Fibroblast of mammary gland (primary cell): ENCODE measurements at regions not wholly inside any gene's neighbourhood (a gene's known extent, or its start where the extent isn't known, plus 50 kb on each side); places are given as distances from the start of the nearest gene placed in this dataset.

ENCODE experiments used
- DNase-seq: peaks from one replicate; pipeline ENCODE4 v3.0.0-alpha.2; 2010; ENCODE audit warnings: low read depth
- H3K4me3 ChIP-seq: 2 replicates; pipeline ENCODE4 v1.5.1; 2011; ENCODE audit warnings: low read depth, mild to moderate bottlenecking, low read length, moderate library complexity; ENCODE audit not compliant: control insufficient read depth
- CTCF ChIP-seq: conservative IDR thresholded peaks from 2 replicates; pipeline ENCODE4 v1.5.1; 2011; ENCODE audit warnings: low read depth, low read length, inconsistent platforms; ENCODE audit not compliant: control insufficient read depth, insufficient read depth

GRCh38 chr4:181933471-181933870, 309.7 kb upstream of the TENM3 start:
- DNase-seq: no peak
- H3K4me3 ChIP-seq: no peak overlapping the region
- no peak for TF ChIP-seq CTCF

GRCh38 chr4:181938631-181939030, 304.6 kb upstream of the TENM3 start:
- DNase-seq: no peak
- no peak overlapping the region for H3K4me3 ChIP-seq
- no peak for TF ChIP-seq CTCF

- no peak overlapping the region for H3K4me3 ChIP-seq
- DNase-seq: no peak
- TF ChIP-seq CTCF: no peak
These were observed 303.8 kb upstream of the TENM3 start for GRCh38 chr4:181939199-181939945.

- DNase-seq: no peak
- TF ChIP-seq CTCF: no peak
- no peak overlapping the region for H3K4me3 ChIP-seq
These were observed 298.7 kb upstream of the TENM3 start for GRCh38 chr4:181944527-181944926.

GRCh38 chr4:181946902-181947301, 296.3 kb upstream of the TENM3 start:
- no peak for TF ChIP-seq CTCF
- no peak for DNase-seq
- H3K4me3 ChIP-seq: no peak overlapping the region

- no peak for TF ChIP-seq CTCF
- DNase-seq: no peak
- H3K4me3 ChIP-seq: no peak overlapping the region
These were observed 294.3 kb upstream of the TENM3 start for GRCh38 chr4:181948839-181949382.

- no peak for TF ChIP-seq CTCF
- no peak overlapping the region for H3K4me3 ChIP-seq
- no peak for DNase-seq
These were observed 293.4 kb upstream of the TENM3 start for GRCh38 chr4:181949704-181950312.
